GM21447 (cell line): ENCODE measurements at regions not wholly inside any gene's neighbourhood (a gene's known extent, or its start where the extent isn't known, plus 50 kb on each side); places are given as distances from the start of the nearest gene placed in this dataset.
"Not testable (repeated sequence)": the region's sequence is repeated elsewhere in the genome, so short reads cannot be mapped to it uniquely, and the experiment has no call there.

Source experiments
- ATAC-seq: cut with Tn5 transposase; IDR thresholded peaks from one replicate; pipeline ENCODE4 v1.9.1; 2021; ENCODE audit not compliant: unreplicated experiment

DNA sequence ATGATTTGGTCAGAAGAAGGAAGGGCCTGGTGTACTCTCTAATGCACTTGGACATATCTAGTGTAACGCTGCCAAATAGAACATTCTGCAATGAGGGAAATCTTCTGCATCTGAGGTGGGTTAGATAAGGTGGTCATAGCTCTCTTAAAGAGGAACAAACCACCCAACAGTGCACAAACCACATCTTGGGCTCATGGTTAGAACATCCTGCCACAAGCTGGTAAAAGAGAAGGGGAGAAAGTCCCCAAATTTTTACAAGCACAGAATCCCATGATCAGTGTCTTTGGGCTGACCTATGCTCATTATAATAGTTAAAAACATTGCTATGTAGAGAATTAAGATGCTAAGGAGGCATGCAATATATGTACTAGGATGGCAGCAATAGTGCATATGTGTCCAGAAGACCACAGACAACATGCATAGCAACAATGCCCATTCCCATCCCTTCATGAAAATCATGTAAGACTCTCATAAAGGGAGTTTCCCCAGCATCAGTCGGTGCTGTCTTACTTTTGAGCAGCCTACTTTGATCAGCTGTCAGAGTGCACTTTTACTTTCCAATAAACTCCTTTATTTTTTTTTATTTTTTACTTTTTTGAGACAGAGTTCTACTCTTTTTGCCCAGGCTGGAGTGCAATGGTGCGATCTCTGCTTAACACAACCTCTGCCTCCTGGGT, 99.7 kb upstream of the SLC7A11 start:
- ATAC-seq, result no peak

DNA sequence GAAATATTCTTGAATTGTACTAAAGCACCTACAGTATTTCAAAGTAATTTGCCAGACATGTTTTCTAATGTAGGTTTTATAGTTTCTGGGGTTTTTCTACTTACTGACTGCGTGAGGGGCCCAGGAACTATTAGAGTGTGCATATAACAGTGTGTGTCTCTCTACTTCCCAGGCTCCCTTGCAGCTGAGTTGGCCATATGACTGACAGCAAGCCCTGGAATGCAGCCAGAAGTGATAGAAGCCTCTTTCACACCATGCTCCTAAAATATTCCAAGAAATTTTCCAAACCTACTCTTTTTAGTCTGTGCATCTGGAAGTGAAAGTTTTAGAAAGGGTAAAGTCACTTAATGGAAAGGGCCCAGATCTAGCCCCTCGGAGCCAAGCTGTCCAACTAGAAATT, 96.7 kb upstream of the SLC7A11 start:
- ATAC-seq, result no peak

DNA sequence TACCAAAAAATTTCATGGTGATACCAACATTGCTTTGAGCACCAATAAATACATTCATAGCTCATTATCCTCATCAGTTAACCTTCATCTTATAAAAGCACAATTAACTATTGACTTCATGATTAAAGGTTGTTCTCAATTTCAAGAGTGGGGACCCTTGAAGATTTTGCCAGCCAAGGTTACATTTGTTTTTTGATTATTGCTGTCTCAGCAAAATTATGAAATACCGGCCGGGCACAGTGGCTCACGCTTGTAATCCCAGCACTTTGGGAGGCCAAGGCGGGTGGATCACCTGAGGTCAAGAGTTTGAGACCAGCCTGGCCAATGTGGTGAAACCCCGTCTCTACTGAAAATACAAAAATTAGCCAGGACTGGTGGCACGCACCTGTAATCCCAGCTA, 96.1 kb upstream of the SLC7A11 start:
- ATAC-seq, result not testable (repeated sequence)

DNA sequence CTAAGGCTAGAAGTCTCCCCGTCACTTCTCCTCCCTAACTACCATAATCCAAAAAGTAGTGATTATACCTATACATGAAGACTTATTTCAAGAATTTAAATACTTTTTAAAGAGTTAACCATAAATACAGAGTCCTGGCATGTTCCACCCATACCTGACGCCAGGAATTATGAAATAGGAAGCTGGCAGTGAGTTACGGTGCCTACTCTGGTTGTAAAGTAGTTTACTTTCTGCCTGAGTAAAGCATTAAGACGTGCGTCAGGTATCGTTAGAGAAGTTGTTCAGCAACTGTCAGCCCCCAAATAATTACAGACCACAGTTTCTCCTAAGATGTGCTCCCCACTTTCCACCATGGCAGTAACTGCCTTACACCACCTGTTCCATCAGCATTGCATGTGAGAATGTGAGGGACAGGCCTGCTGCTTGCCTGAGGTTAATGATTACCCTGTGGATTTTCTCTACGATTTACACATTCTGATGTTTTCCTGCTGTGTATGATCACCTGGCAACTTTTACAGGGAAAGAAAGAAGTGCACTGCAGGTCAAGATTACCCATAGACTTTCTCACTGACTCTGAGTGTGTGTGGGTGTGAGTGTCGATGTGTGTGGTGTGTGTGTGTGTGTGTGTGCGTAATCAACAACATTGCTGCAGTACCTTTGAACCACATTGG, 92.3 kb upstream of the SLC7A11 start:
- no peak for ATAC-seq

DNA sequence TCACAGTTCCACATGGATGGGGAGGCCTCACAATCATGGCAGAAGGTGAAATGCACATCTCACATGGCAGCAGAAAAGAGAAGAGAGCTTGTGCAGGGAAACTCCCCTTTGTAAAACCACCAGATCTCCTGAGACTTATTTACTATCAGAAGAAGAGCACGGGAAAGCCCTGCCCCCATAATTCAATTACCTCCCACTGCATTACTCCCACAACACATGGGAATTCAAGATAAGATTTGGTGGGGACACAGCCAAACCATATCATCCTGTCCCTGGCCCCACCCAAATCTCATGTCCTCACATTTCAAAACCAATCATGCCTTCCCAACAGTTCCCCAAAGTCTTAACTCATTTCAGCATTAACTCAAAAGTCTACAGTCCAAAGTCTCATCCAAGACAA, 90.3 kb upstream of the SLC7A11 start:
- not testable (repeated sequence) for ATAC-seq

DNA sequence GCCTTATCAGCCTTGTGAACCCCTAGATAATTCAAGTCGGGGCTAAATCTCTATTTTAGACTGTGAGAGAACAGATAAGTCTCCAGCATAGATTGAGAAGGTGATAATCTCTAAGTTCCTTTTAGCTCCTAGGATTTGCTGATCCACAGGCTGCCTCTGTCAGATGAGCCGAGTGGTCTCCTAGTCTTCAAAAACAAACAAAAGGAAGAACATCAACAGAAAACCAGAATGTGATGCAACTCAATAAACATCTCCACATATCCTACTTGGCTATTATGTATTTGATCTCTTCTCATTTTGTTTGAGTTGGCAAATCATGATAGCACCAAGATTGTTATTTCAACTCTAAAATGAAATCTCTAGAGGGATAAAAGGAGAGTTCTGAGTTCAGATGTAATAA, 88.4 kb upstream of the SLC7A11 start:
- no peak for ATAC-seq

DNA sequence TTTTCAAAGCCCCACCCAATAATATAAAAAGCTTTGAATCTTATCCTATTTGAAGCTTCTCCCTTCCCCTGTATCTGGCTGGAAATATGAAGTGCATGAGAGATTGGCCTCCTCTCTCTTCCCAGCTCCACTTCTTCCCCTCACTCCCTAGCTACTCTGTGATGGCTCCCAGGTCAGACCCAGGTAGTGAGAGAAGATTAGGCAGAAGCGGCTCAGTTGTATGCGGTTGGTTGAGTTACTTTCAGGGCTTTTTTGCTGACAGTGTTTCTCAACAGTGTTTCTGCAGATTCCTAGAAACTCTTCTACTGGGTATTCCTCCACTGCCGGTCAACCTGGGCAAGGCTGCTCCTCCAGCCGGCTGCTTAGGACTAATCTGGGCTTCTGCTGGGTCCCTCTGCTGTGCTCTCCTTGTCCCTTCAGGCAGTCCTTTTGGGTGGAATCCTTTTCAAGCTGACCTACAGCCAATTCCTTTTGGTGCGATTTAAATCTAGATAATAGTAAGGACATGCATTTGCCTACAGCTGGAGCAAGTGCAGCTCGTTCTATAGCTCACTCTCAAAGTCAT, 87.4 kb upstream of the SLC7A11 start:
- no peak for ATAC-seq

DNA sequence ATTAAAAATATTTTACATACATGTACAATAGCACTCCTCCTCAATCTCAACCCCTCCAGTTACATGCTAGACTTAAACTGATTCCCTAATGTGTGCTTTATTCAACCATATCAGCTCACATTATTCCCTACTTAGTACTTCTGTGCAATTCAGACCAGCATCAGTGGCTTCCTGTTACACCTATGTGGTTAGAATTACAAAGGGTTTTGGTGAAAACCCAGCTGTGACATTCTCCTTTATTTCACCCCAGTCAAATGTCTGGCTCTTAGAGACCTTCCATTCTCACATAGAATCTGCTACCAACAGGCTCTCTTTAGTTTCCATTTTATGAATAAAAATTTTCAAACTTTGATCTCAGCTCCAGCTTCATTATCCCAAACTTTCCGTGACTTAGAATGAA, 85.2 kb upstream of the SLC7A11 start:
- ATAC-seq, result no peak

DNA sequence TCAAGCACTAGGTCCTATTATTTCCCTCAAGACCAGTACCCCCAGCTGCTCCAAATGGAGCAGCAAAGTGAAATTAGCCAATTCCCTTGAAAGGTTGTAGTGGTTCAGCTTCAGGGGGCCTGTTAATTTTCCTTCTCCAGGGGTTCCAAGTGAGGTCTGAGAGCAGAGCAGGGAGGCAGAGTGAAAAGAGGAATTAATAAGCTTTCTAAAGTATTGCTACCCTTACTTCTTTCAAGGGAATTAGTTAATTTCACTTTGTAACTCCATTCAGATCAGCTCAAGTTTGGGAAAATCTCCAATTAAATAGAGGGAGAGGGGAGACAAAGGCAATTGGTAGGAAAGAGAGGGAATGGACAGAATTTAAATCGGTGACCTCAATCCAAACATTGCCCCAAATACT, 78.7 kb upstream of the SLC7A11 start:
- ATAC-seq, result no peak

DNA sequence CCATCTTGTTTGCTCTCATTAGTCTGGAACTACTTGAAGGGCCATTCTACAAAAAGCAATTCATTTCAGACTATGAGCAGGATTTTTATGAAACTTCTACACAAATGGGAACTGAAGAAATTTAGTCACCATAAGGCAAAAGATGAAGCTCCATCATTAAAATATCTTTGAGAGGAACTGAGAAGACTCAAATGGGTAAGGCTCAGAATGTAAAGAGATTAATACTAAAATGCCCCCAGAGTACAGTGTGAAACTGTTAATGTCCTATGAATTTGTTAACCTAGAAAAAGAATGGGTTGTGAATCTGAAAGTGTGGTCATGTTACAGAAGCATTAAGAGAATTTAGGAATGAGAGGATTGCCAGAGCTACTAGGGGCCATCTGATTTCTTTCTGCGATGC, 77.9 kb upstream of the SLC7A11 start:
- ATAC-seq, result no peak

DNA sequence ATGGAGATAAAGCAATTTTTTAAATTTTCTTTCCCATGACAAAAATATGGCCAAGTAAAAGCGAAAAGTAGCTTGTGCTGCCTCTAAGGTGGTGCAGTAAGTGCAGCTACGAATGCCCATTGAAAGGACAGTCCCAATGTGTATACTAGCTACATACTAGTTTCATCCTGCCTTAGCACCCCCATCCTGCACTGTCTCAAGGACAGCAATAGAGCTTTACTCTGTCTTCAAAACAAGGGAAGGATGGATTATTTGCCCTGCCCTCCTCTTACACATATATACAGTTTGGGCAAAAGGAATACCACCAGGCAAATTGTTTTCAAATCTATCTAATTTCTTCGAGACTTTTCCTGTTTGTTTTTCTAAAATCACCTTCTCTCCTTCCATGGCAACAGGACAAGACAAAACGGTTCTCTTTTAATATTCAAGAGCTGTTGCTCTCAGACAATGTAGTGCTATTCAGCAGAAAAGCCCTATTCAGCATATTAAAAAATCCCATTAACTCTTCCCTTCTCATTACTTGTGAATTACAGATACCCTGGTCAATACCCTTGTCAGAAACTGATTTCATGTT, 75.1 kb upstream of the SLC7A11 start:
- ATAC-seq, result no peak

DNA sequence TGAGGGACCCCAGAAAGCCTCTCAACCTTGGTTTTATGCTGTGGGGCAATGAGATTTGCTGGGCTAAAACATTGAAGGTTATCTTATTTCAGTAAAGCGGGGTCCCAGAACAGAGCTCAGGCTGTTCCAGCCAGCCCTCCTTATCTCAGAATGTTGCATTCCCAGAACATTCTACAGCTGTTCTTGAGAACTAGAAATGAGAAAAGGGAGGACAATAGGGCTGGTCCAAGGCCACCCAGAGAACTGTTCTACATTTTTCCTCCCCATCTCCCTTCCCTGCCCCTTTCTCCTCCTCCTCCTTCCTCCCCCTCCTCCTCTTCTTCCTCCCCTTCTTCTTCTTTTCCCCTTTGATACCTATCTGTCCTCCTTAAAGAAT, 70.4 kb upstream of the SLC7A11 start:
- no peak for ATAC-seq

DNA sequence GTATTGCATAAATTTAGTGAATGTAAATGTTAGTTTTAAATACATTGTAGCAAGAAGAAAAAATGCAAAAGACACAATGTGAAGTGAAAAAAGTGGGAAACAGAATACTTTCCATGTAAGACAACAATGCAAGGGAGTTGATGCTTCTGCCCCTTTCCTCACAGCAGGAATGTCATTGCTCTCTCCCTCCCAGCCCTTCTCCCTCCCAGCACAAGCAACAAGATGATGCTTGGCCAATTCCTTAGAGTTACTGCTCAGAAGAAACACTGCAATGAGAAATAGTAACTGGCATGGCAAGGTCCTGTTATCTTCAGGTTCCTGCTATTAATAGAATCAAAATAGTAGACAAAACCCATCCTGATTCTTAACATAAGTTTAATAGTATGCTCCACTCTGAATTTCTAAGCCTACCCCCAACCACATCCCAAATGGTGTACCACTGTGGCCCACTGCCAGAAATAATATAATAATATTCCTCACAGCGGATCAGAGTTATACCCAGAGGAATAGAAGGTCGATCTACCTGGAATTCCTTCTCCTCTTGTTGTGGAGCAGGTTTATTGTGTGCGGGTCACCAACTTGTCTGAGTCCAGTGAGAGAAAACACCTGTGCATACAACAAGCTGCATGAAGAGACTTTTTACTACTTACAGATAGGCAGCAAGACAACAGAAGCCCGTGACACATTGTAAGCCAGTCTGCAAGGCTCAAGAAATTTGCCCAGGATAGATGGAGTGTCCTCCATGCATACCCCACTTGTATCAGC, 69.8 kb upstream of the SLC7A11 start:
- no peak for ATAC-seq

DNA sequence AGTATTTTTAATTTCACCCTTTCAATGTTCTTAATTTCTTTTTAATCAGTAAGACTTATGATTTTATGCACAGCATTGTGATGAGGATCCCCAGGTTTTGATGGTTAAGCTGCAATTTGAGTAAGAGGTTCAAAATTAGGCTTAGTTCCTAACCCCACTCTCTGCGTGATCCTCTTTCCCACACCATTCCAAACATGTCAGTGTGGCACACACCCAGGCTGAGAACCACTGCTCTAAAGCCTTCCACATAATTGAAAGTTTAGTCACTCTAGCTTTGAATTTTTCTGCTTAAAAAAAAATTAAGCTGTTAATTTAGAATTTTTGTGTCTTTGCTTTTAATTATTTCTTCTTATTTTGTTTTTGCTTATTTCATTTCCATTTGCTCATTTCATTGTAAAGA, 68.8 kb upstream of the SLC7A11 start:
- no peak for ATAC-seq

DNA sequence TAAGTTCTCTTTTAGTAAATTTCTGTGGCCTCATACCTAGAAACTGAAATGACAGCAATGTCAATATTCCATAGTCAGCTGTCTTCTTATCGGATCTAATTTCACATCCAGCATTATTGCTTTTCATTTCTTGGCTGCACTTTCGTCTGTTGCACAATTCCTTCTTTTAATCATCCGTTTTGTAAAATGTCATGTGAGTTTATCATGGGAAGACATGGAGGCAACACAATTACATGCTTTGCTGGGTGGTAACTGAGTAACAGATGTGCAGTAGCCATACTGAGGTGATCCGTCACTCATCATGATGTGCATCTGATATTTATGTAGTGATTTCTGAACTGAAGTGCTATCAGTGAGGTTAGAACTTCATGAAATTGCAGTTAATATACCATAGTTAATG, 68.3 kb upstream of the SLC7A11 start:
- ATAC-seq, result no peak

DNA sequence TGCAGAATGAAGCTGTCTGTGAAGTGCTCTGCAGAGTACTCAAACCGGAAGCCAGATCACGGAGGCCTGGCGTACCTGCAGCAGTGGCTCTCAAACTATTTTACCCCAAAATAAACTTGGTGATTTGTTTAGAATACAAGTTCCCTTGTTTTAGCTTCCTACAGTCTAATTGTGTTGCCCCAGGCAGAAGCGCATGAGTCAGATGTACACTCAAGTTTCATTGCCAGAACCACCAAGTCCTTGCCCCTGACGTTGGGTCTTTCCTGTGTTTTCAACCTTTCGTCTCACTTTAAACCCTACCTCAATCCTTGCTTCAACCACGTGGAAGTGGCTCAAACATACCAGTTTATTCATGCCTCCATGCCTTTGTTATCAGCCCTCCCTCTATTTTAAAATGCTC, 66.2 kb upstream of the SLC7A11 start:
- no peak for ATAC-seq

DNA sequence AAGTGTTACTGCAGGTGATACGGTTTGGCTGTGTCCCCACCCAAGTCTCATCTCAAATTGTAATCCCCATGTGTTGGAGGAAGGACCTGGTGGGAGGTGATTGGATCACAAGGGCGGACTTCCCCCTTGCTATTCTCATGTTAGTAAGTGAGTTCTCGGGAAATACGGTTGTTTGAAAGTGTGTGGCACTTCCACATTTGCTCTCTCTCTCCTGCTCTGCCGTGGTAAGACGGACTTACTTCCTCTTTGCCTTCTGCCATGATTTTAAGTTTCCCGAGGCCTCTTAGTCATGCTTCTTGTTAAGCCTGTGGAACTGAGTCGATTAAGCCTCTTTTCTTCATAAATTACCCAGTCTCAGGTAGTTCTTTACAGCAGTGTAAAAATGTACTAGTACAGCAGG, 65.2 kb upstream of the SLC7A11 start:
- no peak for ATAC-seq

DNA sequence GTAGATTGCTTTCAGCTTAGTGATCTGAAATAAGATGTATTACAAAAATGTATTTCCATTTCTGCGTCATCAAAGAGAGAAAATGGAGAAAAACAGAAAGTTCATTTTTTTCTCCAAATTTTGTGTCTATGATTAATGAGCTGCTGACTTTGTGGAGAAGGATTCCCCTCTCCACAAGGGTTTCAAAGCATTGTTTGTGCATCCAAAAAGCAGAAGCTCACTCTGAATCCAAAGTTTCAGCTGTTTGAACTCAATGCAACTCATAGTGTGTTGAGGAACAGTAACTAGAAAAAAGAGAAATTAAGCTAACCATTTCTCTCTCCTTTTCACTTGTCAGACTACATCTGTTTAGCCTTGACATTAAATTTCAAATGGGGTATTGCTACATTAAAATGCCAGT, 62.9 kb upstream of the SLC7A11 start:
- ATAC-seq, result no peak

DNA sequence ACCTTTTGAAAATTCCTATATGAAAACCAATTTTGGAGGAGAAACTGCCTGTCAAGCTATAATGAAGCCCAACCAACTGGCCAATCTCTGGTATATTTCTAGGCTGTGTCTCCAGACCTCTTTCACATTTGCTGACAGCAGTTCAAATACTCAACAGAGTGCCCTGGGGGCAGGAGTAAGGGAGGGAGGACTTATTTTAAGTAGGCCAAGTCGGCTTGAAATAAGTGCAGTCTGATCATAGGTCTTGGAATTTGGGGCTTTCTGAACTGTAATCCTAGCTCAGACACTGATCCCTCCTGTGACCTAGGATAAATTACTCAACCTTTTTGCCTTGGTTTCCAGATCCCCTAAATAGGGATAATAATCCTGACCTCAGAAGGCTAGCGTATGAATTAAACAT, 59.4 kb upstream of the SLC7A11 start:
- ATAC-seq, result no peak

DNA sequence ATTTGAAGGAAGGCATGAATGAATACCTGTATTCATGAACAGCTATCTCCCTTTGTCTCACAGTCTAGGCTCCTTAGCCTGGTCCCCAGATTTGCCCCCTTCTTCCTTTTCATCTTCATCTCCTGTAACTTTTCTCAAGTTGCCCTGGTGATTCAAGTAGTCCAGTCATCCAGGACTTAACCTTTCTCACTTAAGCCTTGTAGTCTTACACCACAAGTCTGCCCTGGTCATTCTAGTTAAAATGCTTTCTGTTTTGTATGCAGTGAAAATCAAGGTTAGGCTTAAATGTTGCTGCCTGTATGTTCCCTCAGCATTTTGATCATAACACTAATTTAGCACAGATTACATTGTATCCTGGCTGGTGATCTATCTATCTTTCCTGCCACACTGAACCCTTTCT, 58.5 kb upstream of the SLC7A11 start:
- ATAC-seq, result no peak

DNA sequence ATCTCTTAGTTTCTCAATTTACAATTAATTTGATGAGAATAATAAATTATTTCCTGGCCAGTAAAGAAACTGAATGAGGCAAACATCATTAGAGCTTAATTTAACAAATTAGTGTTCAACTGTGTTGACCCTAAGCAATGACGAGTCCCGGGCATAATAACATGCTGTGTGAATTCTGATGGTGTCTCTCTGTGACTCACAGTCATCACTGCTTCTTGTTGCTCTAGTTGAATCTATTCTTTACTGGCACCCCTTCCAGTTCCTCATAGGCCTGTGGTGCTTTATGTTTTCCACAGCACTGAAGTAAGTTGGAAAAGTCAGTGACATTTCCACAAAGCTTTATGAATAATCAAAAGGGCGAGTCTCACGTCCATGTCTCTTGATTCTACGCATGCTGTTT, 57.7 kb upstream of the SLC7A11 start:
- ATAC-seq, result no peak

DNA sequence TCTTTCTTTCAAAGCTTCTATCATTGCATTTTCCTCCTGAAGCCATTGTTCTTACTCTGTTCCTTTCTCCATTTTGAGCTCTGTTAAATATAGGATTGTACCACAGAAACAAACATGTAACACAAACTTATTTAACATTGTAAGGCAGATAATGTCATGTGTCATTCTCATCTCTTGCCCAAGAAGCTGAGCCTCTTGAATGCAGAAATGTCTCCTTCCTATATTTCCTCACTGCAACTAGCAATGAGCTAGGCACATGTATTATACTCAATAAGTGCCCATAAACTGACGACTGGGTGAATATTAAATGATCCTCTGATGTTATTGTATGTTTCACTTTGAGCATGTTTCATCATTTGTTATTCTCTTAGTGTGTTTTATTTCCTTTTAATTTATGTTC, 56.7 kb upstream of the SLC7A11 start:
- no peak for ATAC-seq
